PFSK-1 (cell line): ENCODE measurements at regions not wholly inside any gene's neighbourhood (a gene's known extent, or its start where the extent isn't known, plus 50 kb on each side); places are given as distances from the start of the nearest gene placed in this dataset.

Experiments used
- FOXP2 ChIP-seq: optimal IDR thresholded peaks from 2 replicates; pipeline ENCODE3; 2011; ENCODE audit warnings: borderline replicate concordance, control low read depth, inconsistent platforms; ENCODE audit not compliant: insufficient read depth; ENCODE audit errors: extremely low read length, extremely low read depth
- POLR2AphosphoS5 ChIP-seq: IDR thresholded peaks from 2 replicates; pipeline ENCODE4 v1.6.1; 2012; ENCODE audit warnings: low read depth, mild to moderate bottlenecking, control low read depth, low read length, moderate library complexity
- SIN3A ChIP-seq: IDR thresholded peaks from 2 replicates; pipeline ENCODE4 v1.6.1; 2012; ENCODE audit warnings: mild to moderate bottlenecking, low read length, moderate library complexity, borderline replicate concordance; ENCODE audit not compliant: insufficient read depth
- TAF1 ChIP-seq: IDR thresholded peaks from 2 replicates; pipeline ENCODE4 v1.6.1; 2012; ENCODE audit warnings: low read length, control low read depth, borderline replicate concordance; ENCODE audit not compliant: insufficient read depth
- TF ChIP-seq, protein P1 (sequence below), 2 experiments: IDR thresholded peaks; 2 replicates each; pipeline versions ENCODE4 v1.6.1 to v1.8.0; 2011 to 2012; ENCODE audit warnings: low read depth in 2 of 2, low read length in 2 of 2, control low read depth in 1 of 2, inconsistent platforms in 1 of 2, mild to moderate bottlenecking in 1 of 2, moderate library complexity in 1 of 2; ENCODE audit not compliant: insufficient read depth in 1 of 2

DNA sequence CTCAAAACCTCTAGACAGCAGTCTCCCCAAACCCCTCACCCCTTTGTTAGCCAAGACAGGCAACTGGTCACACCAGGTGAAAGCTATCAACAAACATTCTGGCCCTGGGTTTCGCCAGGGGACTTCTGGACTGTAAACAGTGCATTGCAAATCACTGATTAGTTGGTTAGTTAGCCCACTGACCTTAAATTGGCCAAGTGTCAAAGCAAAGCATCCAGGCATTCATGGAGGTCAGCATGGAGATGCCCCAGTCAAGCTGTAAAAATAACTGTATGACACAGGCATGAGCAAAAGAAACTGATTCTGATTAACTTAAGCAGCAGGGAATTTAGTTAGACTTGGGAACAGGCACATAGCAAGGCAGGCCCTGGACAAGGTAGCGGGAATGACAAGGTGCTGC lies 156.0 kb upstream of the TTC29 start:
- TF ChIP-seq FOXP2 (no peak), TAF1 (no peak), POLR2AphosphoS5 (no peak), SIN3A (no peak)
- TF ChIP-seq, protein P1, sequence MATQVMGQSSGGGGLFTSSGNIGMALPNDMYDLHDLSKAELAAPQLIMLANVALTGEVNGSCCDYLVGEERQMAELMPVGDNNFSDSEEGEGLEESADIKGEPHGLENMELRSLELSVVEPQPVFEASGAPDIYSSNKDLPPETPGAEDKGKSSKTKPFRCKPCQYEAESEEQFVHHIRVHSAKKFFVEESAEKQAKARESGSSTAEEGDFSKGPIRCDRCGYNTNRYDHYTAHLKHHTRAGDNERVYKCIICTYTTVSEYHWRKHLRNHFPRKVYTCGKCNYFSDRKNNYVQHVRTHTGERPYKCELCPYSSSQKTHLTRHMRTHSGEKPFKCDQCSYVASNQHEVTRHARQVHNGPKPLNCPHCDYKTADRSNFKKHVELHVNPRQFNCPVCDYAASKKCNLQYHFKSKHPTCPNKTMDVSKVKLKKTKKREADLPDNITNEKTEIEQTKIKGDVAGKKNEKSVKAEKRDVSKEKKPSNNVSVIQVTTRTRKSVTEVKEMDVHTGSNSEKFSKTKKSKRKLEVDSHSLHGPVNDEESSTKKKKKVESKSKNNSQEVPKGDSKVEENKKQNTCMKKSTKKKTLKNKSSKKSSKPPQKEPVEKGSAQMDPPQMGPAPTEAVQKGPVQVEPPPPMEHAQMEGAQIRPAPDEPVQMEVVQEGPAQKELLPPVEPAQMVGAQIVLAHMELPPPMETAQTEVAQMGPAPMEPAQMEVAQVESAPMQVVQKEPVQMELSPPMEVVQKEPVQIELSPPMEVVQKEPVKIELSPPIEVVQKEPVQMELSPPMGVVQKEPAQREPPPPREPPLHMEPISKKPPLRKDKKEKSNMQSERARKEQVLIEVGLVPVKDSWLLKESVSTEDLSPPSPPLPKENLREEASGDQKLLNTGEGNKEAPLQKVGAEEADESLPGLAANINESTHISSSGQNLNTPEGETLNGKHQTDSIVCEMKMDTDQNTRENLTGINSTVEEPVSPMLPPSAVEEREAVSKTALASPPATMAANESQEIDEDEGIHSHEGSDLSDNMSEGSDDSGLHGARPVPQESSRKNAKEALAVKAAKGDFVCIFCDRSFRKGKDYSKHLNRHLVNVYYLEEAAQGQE (IDR thresholded peaks at IDR 0.05; ENCODE audit: insufficient read depth in 1 of 2, low read depth in 2 of 2, low read length in 2 of 2), result no peak

DNA sequence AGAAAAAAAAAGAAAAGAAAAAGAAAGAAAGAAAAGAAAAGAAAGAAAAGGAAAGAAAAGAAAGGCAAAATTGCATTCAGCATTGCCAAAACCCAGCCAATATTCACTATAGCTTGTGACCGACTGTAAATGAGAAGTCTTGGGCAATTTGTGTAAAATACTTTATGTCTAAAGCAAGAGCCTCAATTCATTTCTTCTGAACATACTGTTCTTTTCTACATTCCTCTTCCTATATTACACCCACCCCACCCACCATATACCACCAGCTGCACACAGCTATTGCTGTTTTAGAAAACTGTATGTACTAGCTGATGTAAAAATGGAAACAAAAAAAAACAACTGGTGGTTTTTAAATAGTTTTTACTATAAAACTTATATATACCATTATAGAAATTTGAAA lies 156.9 kb upstream of the TTC29 start:
- no peak for TF ChIP-seq POLR2AphosphoS5
- TF ChIP-seq, protein P1 (IDR thresholded peaks at IDR 0.05; ENCODE audit: insufficient read depth in 1 of 2, low read depth in 2 of 2, low read length in 2 of 2), result no peak

DNA sequence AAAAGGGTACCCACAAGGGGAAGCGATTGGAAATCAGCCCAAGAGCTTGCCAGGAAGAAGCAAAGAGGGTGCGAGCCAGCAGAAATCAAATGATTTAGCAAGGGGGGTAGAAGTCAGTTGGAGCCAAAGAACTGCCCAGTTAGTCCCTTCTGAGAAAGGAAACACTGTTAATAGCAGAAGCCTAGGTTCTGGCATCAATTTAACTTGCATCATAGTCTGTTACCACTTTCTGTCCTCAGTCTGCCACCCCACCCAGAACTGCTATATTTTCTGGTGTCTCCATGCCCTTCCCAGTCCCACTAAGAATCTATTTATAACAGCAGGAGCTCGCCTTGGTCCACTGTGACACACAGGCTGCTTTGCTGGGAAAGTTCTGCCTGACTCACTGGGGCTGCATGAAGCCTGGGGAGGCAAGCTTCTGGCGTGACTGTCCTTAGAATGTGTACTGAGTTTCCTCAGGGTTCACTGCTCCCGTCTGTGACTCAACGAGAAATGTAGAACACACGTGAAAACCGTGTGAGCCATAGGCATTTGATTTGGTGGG lies 157.8 kb upstream of the TTC29 start:
- TF ChIP-seq POLR2AphosphoS5 (no peak), SIN3A (no peak), TAF1 (no peak), FOXP2 (no peak)
- TF ChIP-seq, protein P1 (IDR thresholded peaks at IDR 0.05; ENCODE audit: insufficient read depth in 1 of 2, low read depth in 2 of 2, low read length in 2 of 2), result no peak

DNA sequence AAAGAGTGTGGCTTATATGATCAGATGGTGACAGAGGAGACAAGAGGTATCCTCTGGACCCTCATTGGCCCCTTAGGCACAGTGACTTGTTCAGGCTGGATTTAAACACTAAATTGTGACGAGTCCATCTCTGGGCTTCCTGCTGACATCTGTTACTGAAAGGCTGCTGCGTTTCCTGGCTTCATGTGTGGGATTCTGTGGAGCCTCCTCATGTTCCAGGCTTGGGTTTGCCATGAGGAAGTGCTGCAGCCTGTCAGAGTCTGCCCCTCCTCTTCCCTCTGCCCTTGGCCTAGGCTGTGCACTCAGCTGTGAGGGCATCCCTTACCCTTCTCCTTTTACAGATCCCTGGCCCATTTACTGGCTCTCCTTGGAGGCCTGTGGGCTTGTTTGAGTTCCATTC lies 159.1 kb upstream of the TTC29 start:
- TF ChIP-seq POLR2AphosphoS5, result no peak

DNA sequence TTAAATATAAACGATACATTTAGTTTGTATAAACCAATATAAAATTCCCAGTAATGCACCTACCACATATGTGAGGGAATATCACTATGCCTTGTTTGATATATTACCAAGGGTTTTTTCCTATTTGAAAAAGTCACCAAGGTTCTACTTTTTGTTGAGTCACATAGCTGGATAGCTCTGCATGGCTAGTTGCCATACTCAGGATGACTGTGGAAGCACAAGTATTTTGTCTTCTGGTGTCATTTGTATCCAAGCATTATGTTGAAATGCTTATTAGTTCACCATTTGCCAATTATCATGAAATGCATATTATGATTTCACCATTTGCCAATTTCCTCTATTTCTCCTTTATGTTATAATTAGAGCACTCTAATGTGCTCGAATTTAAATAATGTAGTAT lies 162.7 kb upstream of the TTC29 start:
- TF ChIP-seq, protein P1 (IDR thresholded peaks at IDR 0.05; ENCODE audit: insufficient read depth in 1 of 2, low read depth in 2 of 2, low read length in 2 of 2), result no peak
- no peak for TF ChIP-seq SIN3A

DNA sequence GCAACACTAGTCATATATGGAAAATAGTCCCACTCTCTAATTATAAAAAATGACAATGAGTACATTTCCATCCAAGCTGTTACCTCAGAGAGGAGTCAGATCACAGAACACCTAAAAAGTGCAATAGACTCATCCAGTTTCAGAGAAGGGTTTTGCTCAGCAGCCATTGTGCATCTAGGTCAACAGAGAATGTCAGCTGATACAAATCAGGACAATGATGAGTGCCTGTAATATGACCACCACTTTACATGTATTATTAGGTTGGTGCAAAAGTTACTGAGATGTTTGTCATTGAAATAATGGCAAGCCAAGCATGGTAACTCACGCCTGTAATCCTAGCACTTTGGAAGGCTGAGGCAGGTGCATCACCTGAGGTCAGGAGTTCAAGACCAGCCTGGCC lies 164.1 kb upstream of the TTC29 start:
- no peak for TF ChIP-seq POLR2AphosphoS5
- TF ChIP-seq, protein P1 (IDR thresholded peaks at IDR 0.05; ENCODE audit: insufficient read depth in 1 of 2, low read depth in 2 of 2, low read length in 2 of 2), result no peak
- TF ChIP-seq SIN3A, result no peak
- no peak for TF ChIP-seq TAF1
- TF ChIP-seq FOXP2, result no peak
